ENCODE measurements at regions not wholly inside any gene's neighbourhood (a gene's known extent, or its start where the extent isn't known, plus 50 kb on each side); places are given as distances from the start of the nearest gene placed in this dataset.
"Not testable (repeated sequence)": the region's sequence is repeated elsewhere in the genome, so short reads cannot be mapped to it uniquely, and the experiment has no call there.

DNA sequence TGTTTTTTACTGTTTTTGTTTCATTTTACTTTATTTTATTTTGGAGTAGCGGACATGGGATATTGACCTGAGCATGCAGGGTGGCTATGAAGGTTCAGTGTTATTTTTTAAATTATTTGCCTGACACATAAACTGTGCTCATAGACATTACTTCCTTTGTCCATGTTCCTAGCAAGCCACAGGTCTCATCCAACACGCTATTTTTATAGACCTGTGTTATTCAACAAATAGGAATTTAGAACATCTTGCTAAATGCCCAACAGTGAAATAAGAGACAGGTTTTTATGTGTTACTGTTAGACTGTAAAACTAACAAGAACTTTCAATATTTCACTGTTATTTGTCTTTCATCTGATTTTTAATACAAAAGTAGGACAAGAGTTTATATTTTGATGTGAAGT, 756.4 kb downstream of the KCNT2 start:
- Histone ChIP-seq H3K9me3 (ENCODE audit: control insufficient read depth in 2 of 2, insufficient read depth in 1 of 2, low read depth in 1 of 2, low read length in 1 of 2) (no peaks in the 10 kb centered on the region), H3K4me3 (ENCODE audit: low read depth in 1 of 3, low read length in 3 of 3) (no peak overlapping the region), H3K27me3 (ENCODE audit: control insufficient read depth in 3 of 3, insufficient read depth in 3 of 3, low read length in 3 of 3) (no peaks in the 10 kb centered on the region), H3K4me1 (ENCODE audit: control insufficient read depth in 3 of 3, insufficient read depth in 2 of 3, low read depth in 1 of 3, low read length in 2 of 3) (no peaks in the 10 kb centered on the region), H3K27ac (ENCODE audit: low read depth in 1 of 3, low read length in 2 of 3) (no peak overlapping the region), H3K36me3 (ENCODE audit: control insufficient read depth in 3 of 3, insufficient read depth in 2 of 3, low read depth in 1 of 3, low read length in 3 of 3) (no peaks in the 10 kb centered on the region)
- FAIRE-seq: no peak
- 72 to 89% (median 73%) methylated on average over 2 of the region's 2 CpGs for WGBS, 3 donors
- DNase-seq: no peak

DNA sequence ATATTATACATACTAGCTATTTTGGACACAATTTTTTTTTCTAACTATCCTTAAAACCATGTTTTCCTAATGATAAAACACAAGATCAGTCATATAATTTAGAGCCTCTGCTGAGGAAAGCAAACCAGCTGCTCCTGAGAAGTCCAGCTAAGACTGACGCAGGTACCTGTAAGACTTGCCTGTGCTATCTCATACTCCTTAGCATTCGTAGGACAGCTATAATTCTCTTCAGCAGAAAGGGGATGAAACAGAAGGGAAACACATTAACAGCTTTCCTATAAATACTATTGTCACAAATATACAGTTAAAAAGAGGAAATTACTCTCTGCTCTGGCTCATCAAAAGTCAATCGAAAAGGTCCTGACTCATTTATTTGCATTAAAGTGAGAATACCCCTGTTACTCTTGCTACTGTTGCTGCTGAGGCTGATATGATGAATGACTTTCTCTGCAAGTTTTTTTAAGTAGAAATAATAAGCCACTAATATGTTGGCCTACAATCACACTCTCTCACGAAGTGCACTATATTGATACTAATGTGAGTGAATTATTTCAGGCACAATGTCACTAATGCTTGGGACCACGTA, 757.1 kb downstream of the KCNT2 start:
- Histone ChIP-seq H3K36me3 (ENCODE audit: control insufficient read depth in 3 of 3, insufficient read depth in 2 of 3, low read depth in 1 of 3, low read length in 3 of 3) (no peaks in the 10 kb centered on the region), H3K9me3 (ENCODE audit: control insufficient read depth in 2 of 2, insufficient read depth in 1 of 2, low read depth in 1 of 2, low read length in 1 of 2) (no peaks in the 10 kb centered on the region), H3K4me3 (ENCODE audit: low read depth in 1 of 3, low read length in 3 of 3) (no peak overlapping the region), H3K27ac (ENCODE audit: low read depth in 1 of 3, low read length in 2 of 3) (no peak overlapping the region), H3K27me3 (ENCODE audit: control insufficient read depth in 3 of 3, insufficient read depth in 3 of 3, low read length in 3 of 3) (no peaks in the 10 kb centered on the region), H3K4me1 (ENCODE audit: control insufficient read depth in 3 of 3, insufficient read depth in 2 of 3, low read depth in 1 of 3, low read length in 2 of 3) (no peaks in the 10 kb centered on the region)
- FAIRE-seq (no peak), DNase-seq (no peak)
- 49 to 63% (median 58%) methylated on average over 5 of the region's 5 CpGs for WGBS, 3 donors

DNA sequence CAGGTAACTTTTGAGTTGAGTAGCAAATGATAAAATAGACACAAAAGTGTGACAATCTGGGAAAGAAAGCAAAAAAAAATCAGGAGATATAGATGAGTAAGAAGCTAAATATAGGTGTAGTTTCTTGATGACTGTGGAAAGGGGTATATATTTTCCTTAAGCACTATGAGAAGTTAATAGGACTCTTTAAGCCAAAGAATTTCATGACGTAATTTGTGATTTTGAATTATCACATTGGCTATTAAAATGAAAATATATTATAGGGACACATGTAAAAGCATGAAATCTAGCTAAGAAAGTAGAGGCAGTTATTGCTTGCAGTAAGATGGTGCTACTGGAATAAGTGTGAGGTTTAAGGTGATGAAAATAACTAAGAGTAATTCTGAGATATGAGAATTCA, 759.1 kb downstream of the KCNT2 start:
- H3K4me3 ChIP-seq (ENCODE audit: low read depth in 1 of 3, low read length in 3 of 3): no peak overlapping the region
- 0 to 64% (median 0%) methylated on average over 1 of the region's 1 CpG for WGBS, 3 donors
- FAIRE-seq: no peak

DNA sequence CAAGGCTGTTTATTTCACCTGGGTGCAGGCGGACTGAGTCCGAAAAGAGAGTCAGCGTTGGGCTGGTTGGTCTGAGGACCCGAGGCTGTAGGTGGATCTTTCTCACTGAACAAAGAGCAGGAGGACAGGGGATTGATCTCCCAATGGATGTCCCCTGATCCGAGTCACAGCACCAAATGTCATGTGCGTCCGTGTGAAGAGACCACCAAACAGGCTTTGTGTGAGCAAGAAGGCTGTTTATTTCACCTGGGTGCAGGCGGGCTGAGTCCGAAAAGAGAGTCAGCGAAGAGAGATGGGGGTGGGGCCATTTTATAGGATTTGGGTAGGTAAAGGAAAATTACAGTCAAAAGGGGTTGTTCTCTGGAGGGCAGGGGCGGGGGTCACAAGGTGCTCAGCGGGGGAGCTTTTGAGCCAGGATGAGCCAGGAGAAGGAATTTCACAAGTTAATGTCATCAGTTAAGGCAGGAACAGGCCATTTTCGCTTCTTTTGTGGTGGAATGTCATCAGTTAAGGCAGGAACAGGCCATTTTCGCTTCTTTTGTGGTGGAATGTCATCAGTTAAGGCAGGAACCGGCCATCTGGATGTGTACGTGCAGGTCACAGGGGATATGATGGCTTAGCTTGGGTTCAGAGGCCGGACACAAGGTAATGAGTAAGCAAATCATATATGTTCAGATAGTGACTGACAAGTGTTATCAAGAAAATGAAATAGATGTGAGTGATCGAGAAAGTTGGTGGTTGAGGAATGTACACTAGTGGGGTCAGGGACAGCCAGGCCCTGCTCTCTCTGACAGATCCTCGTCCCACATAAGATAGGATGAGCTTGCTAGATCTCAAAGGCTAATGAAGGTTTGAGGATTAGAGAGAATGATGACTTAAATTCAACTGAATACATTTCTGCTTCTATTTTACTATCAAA, 760.0 kb downstream of the KCNT2 start:
- H3K9me3 ChIP-seq (ENCODE audit: control insufficient read depth in 2 of 2, insufficient read depth in 1 of 2, low read depth in 1 of 2, low read length in 1 of 2): not testable (repeated sequence)
- WGBS, 3 donors: 37 to 58% (median 52%) methylated on average over 19 of the region's 19 CpGs

More for the DNA sequence above, 759.1 kb downstream of the KCNT2 start:
- H3K27me3 ChIP-seq (ENCODE audit: control insufficient read depth in 3 of 3, insufficient read depth in 3 of 3, low read length in 3 of 3): no peaks in the 10 kb centered on the region
- H3K36me3 ChIP-seq (ENCODE audit: control insufficient read depth in 3 of 3, insufficient read depth in 2 of 3, low read depth in 1 of 3, low read length in 3 of 3): no peaks in the 10 kb centered on the region
- H3K9me3 ChIP-seq (ENCODE audit: control insufficient read depth in 2 of 2, insufficient read depth in 1 of 2, low read depth in 1 of 2, low read length in 1 of 2): no peaks in the 10 kb centered on the region
- no peak overlapping the region for H3K27ac ChIP-seq (ENCODE audit: low read depth in 1 of 3, low read length in 2 of 3)
- DNase-seq: no peak
- H3K4me1 ChIP-seq (ENCODE audit: control insufficient read depth in 3 of 3, insufficient read depth in 2 of 3, low read depth in 1 of 3, low read length in 2 of 3): no peaks in the 10 kb centered on the region

DNA sequence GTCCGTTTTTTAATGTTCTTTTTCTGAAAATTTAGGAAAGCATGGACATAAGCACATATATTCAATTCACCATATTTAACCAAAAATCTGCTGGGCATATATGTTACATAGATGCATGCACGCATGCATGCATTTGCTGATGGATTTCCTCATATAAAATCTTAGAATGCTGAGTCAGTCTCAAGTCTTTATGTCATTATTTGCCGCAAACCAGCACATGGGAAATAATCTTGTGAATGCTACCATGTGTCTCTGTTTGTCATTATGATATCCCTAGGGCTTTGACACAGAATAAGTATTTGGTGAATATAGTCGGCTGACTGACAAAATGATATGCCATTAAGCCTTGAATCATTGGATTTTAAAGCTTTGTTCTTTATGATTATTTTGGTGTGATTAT, 776.5 kb downstream of the KCNT2 start:
- FAIRE-seq (no peak), DNase-seq (no peak)
- Histone ChIP-seq H3K4me1 (ENCODE audit: control insufficient read depth in 3 of 3, insufficient read depth in 2 of 3, low read depth in 1 of 3, low read length in 2 of 3) (no peaks in the 10 kb centered on the region), H3K36me3 (ENCODE audit: control insufficient read depth in 3 of 3, insufficient read depth in 2 of 3, low read depth in 1 of 3, low read length in 3 of 3) (no peaks in the 10 kb centered on the region), H3K27ac (ENCODE audit: low read depth in 1 of 3, low read length in 2 of 3) (no peak overlapping the region), H3K27me3 (ENCODE audit: control insufficient read depth in 3 of 3, insufficient read depth in 3 of 3, low read length in 3 of 3) (no peaks in the 10 kb centered on the region), H3K9me3 (ENCODE audit: control insufficient read depth in 2 of 2, insufficient read depth in 1 of 2, low read depth in 1 of 2, low read length in 1 of 2) (no peaks in the 10 kb centered on the region), H3K4me3 (ENCODE audit: low read depth in 1 of 3, low read length in 3 of 3) (no peak overlapping the region)
- WGBS, 3 donors: 87 to 90% (median 88%) methylated on average over 4 of the region's 4 CpGs

More for the DNA sequence above, 760.0 kb downstream of the KCNT2 start:
- not testable (repeated sequence) for H3K27ac ChIP-seq (ENCODE audit: low read depth in 1 of 3, low read length in 2 of 3); H3K27me3 ChIP-seq (ENCODE audit: control insufficient read depth in 3 of 3, insufficient read depth in 3 of 3, low read length in 3 of 3); DNase-seq; H3K4me1 ChIP-seq (ENCODE audit: control insufficient read depth in 3 of 3, insufficient read depth in 2 of 3, low read depth in 1 of 3, low read length in 2 of 3); FAIRE-seq; H3K4me3 ChIP-seq (ENCODE audit: low read depth in 1 of 3, low read length in 3 of 3); H3K36me3 ChIP-seq (ENCODE audit: control insufficient read depth in 3 of 3, insufficient read depth in 2 of 3, low read depth in 1 of 3, low read length in 3 of 3)

DNA sequence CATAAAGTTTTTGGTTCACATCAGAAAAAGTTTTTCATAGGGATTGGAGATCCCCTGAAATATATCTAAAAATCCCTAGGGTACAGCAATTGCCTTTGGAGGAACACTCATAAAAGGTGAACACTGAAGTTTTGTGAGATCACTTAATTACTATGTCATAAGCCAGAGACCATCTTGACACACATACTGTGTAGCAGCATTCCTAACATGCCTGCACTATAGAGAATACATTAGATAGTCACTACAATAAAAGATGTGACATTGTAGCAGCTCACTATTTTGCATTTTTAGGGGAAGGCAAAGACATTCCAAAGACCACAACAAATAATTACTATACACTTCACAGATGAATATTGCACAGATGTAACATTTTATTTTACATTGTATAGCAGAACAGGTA, 779.9 kb downstream of the KCNT2 start:
- DNase-seq: no peak
- Histone ChIP-seq H3K9me3 (ENCODE audit: control insufficient read depth in 2 of 2, insufficient read depth in 1 of 2, low read depth in 1 of 2, low read length in 1 of 2) (no peaks in the 10 kb centered on the region), H3K27me3 (ENCODE audit: control insufficient read depth in 3 of 3, insufficient read depth in 3 of 3, low read length in 3 of 3) (no peaks in the 10 kb centered on the region), H3K4me1 (ENCODE audit: control insufficient read depth in 3 of 3, insufficient read depth in 2 of 3, low read depth in 1 of 3, low read length in 2 of 3) (no peaks in the 10 kb centered on the region), H3K4me3 (ENCODE audit: low read depth in 1 of 3, low read length in 3 of 3) (no peak overlapping the region), H3K36me3 (ENCODE audit: control insufficient read depth in 3 of 3, insufficient read depth in 2 of 3, low read depth in 1 of 3, low read length in 3 of 3) (no peaks in the 10 kb centered on the region), H3K27ac (ENCODE audit: low read depth in 1 of 3, low read length in 2 of 3) (no peak overlapping the region)
- no peak for FAIRE-seq

DNA sequence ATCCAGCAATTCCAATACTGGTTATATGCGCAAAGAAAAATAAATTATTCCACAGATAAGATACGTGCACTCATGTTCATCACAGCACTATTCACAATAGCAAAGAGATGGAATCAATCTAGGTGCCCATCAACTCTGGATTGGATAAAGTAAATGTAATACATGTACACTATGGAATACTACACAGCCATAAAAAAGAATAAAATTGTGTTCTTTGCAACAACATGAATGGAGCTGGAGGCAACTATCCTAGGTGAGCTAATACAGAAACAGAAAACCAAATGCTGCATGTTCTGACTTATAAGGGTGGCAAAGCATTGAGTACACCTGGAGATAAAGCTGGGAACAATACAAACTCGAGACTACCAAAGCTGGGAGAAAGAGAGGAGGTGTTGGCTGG, 787.3 kb downstream of the KCNT2 start:
- Histone ChIP-seq H3K4me3 (ENCODE audit: low read depth in 1 of 3, low read length in 3 of 3) (no peak overlapping the region), H3K9me3 (ENCODE audit: control insufficient read depth in 2 of 2, insufficient read depth in 1 of 2, low read depth in 1 of 2, low read length in 1 of 2) (no peaks in the 10 kb centered on the region), H3K36me3 (ENCODE audit: control insufficient read depth in 3 of 3, insufficient read depth in 2 of 3, low read depth in 1 of 3, low read length in 3 of 3) (no peaks in the 10 kb centered on the region), H3K27me3 (ENCODE audit: control insufficient read depth in 3 of 3, insufficient read depth in 3 of 3, low read length in 3 of 3) (no peaks in the 10 kb centered on the region), H3K27ac (ENCODE audit: low read depth in 1 of 3, low read length in 2 of 3) (no peak overlapping the region), H3K4me1 (ENCODE audit: control insufficient read depth in 3 of 3, insufficient read depth in 2 of 3, low read depth in 1 of 3, low read length in 2 of 3) (no peaks in the 10 kb centered on the region)
- WGBS, 3 donors: 68 to 85% (median 70%) methylated on average over 3 of the region's 3 CpGs
- no peak for DNase-seq
- no peak for FAIRE-seq

DNA sequence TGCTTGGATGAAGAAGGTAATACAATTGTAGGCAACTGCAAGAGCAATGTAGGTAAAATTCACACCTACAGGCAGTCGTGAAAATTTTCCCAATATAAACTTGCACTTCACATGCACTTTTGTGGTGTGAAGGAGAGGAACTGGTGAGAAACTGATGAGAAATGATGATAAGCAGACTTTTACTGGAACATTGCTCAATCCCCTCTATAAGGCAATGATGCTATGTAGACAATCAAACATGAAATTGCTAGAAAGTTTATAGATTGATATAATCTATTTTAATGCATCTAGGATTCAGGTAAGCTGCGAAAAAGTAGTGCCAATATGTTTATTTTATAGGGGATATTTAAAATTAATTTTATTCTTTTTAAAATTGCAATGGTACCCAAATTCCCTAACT, 802.2 kb downstream of the KCNT2 start:
- Histone ChIP-seq H3K4me1 (ENCODE audit: control insufficient read depth in 3 of 3, insufficient read depth in 2 of 3, low read depth in 1 of 3, low read length in 2 of 3) (no peaks in the 10 kb centered on the region), H3K4me3 (ENCODE audit: low read depth in 1 of 3, low read length in 3 of 3) (no peak overlapping the region), H3K27ac (ENCODE audit: low read depth in 1 of 3, low read length in 2 of 3) (no peak overlapping the region), H3K9me3 (ENCODE audit: control insufficient read depth in 2 of 2, insufficient read depth in 1 of 2, low read depth in 1 of 2, low read length in 1 of 2) (no peaks in the 10 kb centered on the region), H3K27me3 (ENCODE audit: control insufficient read depth in 3 of 3, insufficient read depth in 3 of 3, low read length in 3 of 3) (no peaks in the 10 kb centered on the region), H3K36me3 (ENCODE audit: control insufficient read depth in 3 of 3, insufficient read depth in 2 of 3, low read depth in 1 of 3, low read length in 3 of 3) (no peaks in the 10 kb centered on the region)
- DNase-seq (no peak), FAIRE-seq (no peak)
- 57 to 69% (median 62%) methylated on average over 2 of the region's 2 CpGs for WGBS, 3 donors

DNA sequence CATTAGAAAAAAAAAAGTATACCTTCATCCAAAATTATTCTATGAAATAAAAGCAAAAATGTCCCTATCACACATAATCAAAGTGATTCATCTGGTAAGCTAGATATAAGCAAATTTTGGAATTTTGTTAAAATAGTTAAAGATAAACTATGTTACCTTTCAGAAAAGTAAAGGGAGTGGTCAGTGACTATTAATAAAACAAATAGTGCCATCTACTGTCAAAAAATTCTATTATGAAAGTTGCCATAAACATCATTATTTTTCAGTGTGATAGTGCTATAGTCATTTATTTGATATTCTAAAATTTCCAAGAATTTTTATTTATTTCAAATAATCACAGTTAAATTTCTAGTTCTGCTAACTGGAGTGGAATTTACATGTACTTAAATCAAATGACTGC, 803.7 kb downstream of the KCNT2 start:
- H3K27me3 ChIP-seq (ENCODE audit: control insufficient read depth in 3 of 3, insufficient read depth in 3 of 3, low read length in 3 of 3): no peaks in the 10 kb centered on the region
- H3K4me3 ChIP-seq (ENCODE audit: low read depth in 1 of 3, low read length in 3 of 3): no peak overlapping the region
- H3K4me1 ChIP-seq (ENCODE audit: control insufficient read depth in 3 of 3, insufficient read depth in 2 of 3, low read depth in 1 of 3, low read length in 2 of 3): no peaks in the 10 kb centered on the region
- H3K27ac ChIP-seq (ENCODE audit: low read depth in 1 of 3, low read length in 2 of 3): no peak overlapping the region
- no peak for FAIRE-seq
- no peaks in the 10 kb centered on the region for H3K36me3 ChIP-seq (ENCODE audit: control insufficient read depth in 3 of 3, insufficient read depth in 2 of 3, low read depth in 1 of 3, low read length in 3 of 3)
- no peak for DNase-seq
- no peaks in the 10 kb centered on the region for H3K9me3 ChIP-seq (ENCODE audit: control insufficient read depth in 2 of 2, insufficient read depth in 1 of 2, low read depth in 1 of 2, low read length in 1 of 2)
